ENCODE measurements at regions not wholly inside any gene's neighbourhood (a gene's known extent, or its start where the extent isn't known, plus 50 kb on each side); places are given as distances from the start of the nearest gene placed in this dataset.

GRCh38 chr14:62066304-62066703 lies 304.1 kb downstream of the SNAPC1 start:
- Histone ChIP-seq H3K79me2 (ENCODE audit: insufficient read depth, low read length) (no peaks in the 10 kb centered on the region), H3K27me3 (ENCODE audit: insufficient read depth, low read length) (no peaks in the 10 kb centered on the region), H3K23ac (ENCODE audit: insufficient read length, low read depth, low read length) (no peak overlapping the region), H3K9me3 (ENCODE audit: control insufficient read depth, low read depth, low read length) (no peaks in the 10 kb centered on the region), H2BK120ac (ENCODE audit: low read depth, low read length, poor library complexity, severe bottlenecking) (no peak overlapping the region), H2AFZ (ENCODE audit: low read length) (no peak overlapping the region), H3K9ac (ENCODE audit: extremely low read depth, insufficient read length, low read length) (no peak overlapping the region), H3K4me2 (ENCODE audit: insufficient read depth, insufficient read length, low read length) (no peak overlapping the region), H3K18ac (ENCODE audit: insufficient read length, low read depth, low read length) (no peak overlapping the region), H3T11ph (ENCODE audit: low read length) (no peak overlapping the region), H3K27ac (ENCODE audit: insufficient read length, low read depth, low read length) (no peak overlapping the region), H4K91ac (ENCODE audit: insufficient read length, low read depth, low read length) (no peak overlapping the region), H3K4ac (ENCODE audit: low read depth, low read length) (no peak overlapping the region), H3K79me1 (ENCODE audit: insufficient read depth, low read depth, low read length, poor library complexity, severe bottlenecking) (no peaks in the 10 kb centered on the region), H4K5ac (ENCODE audit: insufficient read length, low read depth, low read length) (no peak overlapping the region), H3K4me1 (ENCODE audit: insufficient read depth, low read length) (no peaks in the 10 kb centered on the region), H3K14ac (ENCODE audit: insufficient read depth, low read length) (no peak overlapping the region), H4K8ac (replicated peaks; ENCODE audit: insufficient read length, low read depth, low read length) (no peak overlapping the region), H2BK15ac (ENCODE audit: low read depth, low read length) (no peak overlapping the region), H2AK5ac (ENCODE audit: insufficient read length, low read length) (no peak overlapping the region), H2BK5ac (ENCODE audit: insufficient read length, low read length) (no peak overlapping the region), H3K23me2 (ENCODE audit: insufficient read length, low read depth, low read length, poor library complexity, severe bottlenecking) (no peaks in the 10 kb centered on the region), H2BK20ac (ENCODE audit: low read depth, low read length, poor library complexity, severe bottlenecking) (no peak overlapping the region), H4K20me1 (ENCODE audit: control insufficient read depth, insufficient read depth, insufficient read length) (no peaks in the 10 kb centered on the region), H2BK12ac (ENCODE audit: insufficient read length, low read depth, low read length) (no peak overlapping the region), H3K56ac (ENCODE audit: insufficient read length, low read depth, low read length) (no peak overlapping the region)
- Mint-ChIP-seq H3K4me3 (no peak overlapping the region), H3K27ac (no peak overlapping the region), H3K27me3 (ENCODE audit: low read depth) (no peaks in the 10 kb centered on the region), H3K9me3 (no peaks in the 10 kb centered on the region), H3K36me3 (ENCODE audit: insufficient read depth in 1 of 3, low read depth in 3 of 3) (no peaks in the 10 kb centered on the region), H3K4me1 (peaks cover 15 to 20% of the 10 kb centered on the region in 2 experiments)
- DNase-seq: no peak
- WGBS (ENCODE audit: extremely low coverage, insufficient read length, low lambda C conversion rate): no CpG with 5 or more reads among the region's 2 CpGs
- TF ChIP-seq, protein P1, sequence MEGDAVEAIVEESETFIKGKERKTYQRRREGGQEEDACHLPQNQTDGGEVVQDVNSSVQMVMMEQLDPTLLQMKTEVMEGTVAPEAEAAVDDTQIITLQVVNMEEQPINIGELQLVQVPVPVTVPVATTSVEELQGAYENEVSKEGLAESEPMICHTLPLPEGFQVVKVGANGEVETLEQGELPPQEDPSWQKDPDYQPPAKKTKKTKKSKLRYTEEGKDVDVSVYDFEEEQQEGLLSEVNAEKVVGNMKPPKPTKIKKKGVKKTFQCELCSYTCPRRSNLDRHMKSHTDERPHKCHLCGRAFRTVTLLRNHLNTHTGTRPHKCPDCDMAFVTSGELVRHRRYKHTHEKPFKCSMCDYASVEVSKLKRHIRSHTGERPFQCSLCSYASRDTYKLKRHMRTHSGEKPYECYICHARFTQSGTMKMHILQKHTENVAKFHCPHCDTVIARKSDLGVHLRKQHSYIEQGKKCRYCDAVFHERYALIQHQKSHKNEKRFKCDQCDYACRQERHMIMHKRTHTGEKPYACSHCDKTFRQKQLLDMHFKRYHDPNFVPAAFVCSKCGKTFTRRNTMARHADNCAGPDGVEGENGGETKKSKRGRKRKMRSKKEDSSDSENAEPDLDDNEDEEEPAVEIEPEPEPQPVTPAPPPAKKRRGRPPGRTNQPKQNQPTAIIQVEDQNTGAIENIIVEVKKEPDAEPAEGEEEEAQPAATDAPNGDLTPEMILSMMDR (conservative IDR thresholded peaks at IDR 0.05): no peak

Data from H9 (cell line).